Activated CD4-positive, alpha-beta memory T cell treated with anti-CD3 and anti-CD28 coated beads for 36 hours (primary cell): ENCODE measurements at regions not wholly inside any gene's neighbourhood (a gene's known extent, or its start where the extent isn't known, plus 50 kb on each side); places are given as distances from the start of the nearest gene placed in this dataset.
"Not testable (repeated sequence)": the region's sequence is repeated elsewhere in the genome, so short reads cannot be mapped to it uniquely, and the experiment has no call there.

Experiments used
- CTCF ChIA-PET: fragments of 350-600 bp; sonication (Branson Sonifier 250); formaldehyde crosslinking; loops from one replicate; lab custom pipeline; 2021; ENCODE audit warnings: antibody characterized with exemption, inconsistent platforms; lab: Charles Lee
- POLR2A ChIA-PET: fragments of 350-600 bp; sonication (Branson Sonifier 250); formaldehyde crosslinking; loops from one replicate; lab custom pipeline; 2021; ENCODE audit warnings: antibody characterized with exemption; lab: Charles Lee
- DNase-seq: peaks from one replicate; pipeline ENCODE4 v3.0.0-alpha.2; 2020
- H3K27ac Mint-ChIP-seq: one replicate; pipeline ENCODE4 v1.8.0; 2021; ENCODE audit warnings: mixed read lengths
- H3K27me3 Mint-ChIP-seq: one replicate; pipeline ENCODE4 v1.8.0; 2021; ENCODE audit warnings: mixed read lengths
- H3K36me3 Mint-ChIP-seq: one replicate; pipeline ENCODE4 v1.8.0; 2021; ENCODE audit warnings: mixed read lengths
- H3K4me1 Mint-ChIP-seq: one replicate; pipeline ENCODE4 v1.8.0; 2021; ENCODE audit warnings: low read depth, mixed read lengths
- H3K4me3 Mint-ChIP-seq: one replicate; pipeline ENCODE4 v1.8.0; 2021; ENCODE audit warnings: mild to moderate bottlenecking, mixed read lengths
- H3K9me3 Mint-ChIP-seq: one replicate; pipeline ENCODE4 v1.8.0; 2021; ENCODE audit warnings: mixed read lengths
- intact Hi-C: fragments of 100-400 bp; cut with micrococcal nuclease; formaldehyde crosslinking; loops from one replicate; pipeline ENCODE4 v1.15.1; 2023

GRCh38 chr20:19835533-19836222 is 77.6 kb downstream of the RIN2 start:
- no peak for DNase-seq
- Mint-ChIP-seq H3K9me3 (no peaks in the 10 kb centered on the region), H3K27me3 (peaks cover 8% of the 10 kb centered on the region), H3K27ac (no peak overlapping the region), H3K36me3 (no peaks in the 10 kb centered on the region), H3K4me1 (peaks cover 11% of the 10 kb centered on the region), H3K4me3 (no peak overlapping the region)
- POLR2A ChIA-PET = no interaction called here
- CTCF ChIA-PET = no interaction called here
- intact Hi-C loops = no loop called here

- no peaks in the 10 kb centered on the region for H3K9me3 Mint-ChIP-seq
- CTCF ChIA-PET = no interaction called here
- intact Hi-C loops = no loop called here
Measured at GRCh38 chr20:19838468-19838867, 80.4 kb downstream of the RIN2 start.

GRCh38 chr20:19839053-19839452 is 81.0 kb downstream of the RIN2 start:
- H3K36me3 Mint-ChIP-seq = no peaks in the 10 kb centered on the region
- DNase-seq = no peak
- ChIA-PET POLR2A (no interaction called here), CTCF (no interaction called here)
- no peaks in the 10 kb centered on the region for H3K9me3 Mint-ChIP-seq
- no peaks in the 10 kb centered on the region for H3K4me1 Mint-ChIP-seq
- peaks cover 3% of the 10 kb centered on the region for H3K27me3 Mint-ChIP-seq
- H3K4me3 Mint-ChIP-seq = no peak overlapping the region
- H3K27ac Mint-ChIP-seq = no peak overlapping the region
- intact Hi-C loops = no loop called here

More at GRCh38 chr20:19838468-19838867, 80.4 kb downstream of the RIN2 start:
- Mint-ChIP-seq H3K4me3 (no peak overlapping the region), H3K36me3 (no peaks in the 10 kb centered on the region), H3K27ac (no peak overlapping the region), H3K27me3 (peaks cover 6% of the 10 kb centered on the region), H3K4me1 (no peaks in the 10 kb centered on the region)
- POLR2A ChIA-PET = no interaction called here
- no peak for DNase-seq

- Mint-ChIP-seq H3K27ac (no peak overlapping the region), H3K4me3 (no peak overlapping the region), H3K4me1 (no peaks in the 10 kb centered on the region), H3K36me3 (no peaks in the 10 kb centered on the region), H3K27me3 (peaks cover 3% of the 10 kb centered on the region), H3K9me3 (peaks cover 7% of the 10 kb centered on the region)
- CTCF ChIA-PET = no interaction called here
- POLR2A ChIA-PET = no interaction called here
- DNase-seq = no peak
- intact Hi-C loops = no loop called here
Measured at GRCh38 chr20:19840111-19840710, 82.2 kb downstream of the RIN2 start.

- peaks cover 8% of the 10 kb centered on the region for H3K27me3 Mint-ChIP-seq
- intact Hi-C loops = no loop called here
- no peaks in the 10 kb centered on the region for H3K36me3 Mint-ChIP-seq
- no peaks in the 10 kb centered on the region for H3K4me1 Mint-ChIP-seq
- H3K27ac Mint-ChIP-seq = no peak overlapping the region
- ChIA-PET CTCF (no interaction called here), POLR2A (no interaction called here)
- H3K9me3 Mint-ChIP-seq = peaks cover 8% of the 10 kb centered on the region
- no peak overlapping the region for H3K4me3 Mint-ChIP-seq
- no peak for DNase-seq
Measured at GRCh38 chr20:19841740-19842139, 83.7 kb downstream of the RIN2 start.

GRCh38 chr20:19844850-19845249 is 86.8 kb downstream of the RIN2 start:
- POLR2A ChIA-PET, H3K9me3 Mint-ChIP-seq, H3K4me3 Mint-ChIP-seq, H3K36me3 Mint-ChIP-seq, CTCF ChIA-PET, H3K4me1 Mint-ChIP-seq, DNase-seq, H3K27ac Mint-ChIP-seq, intact Hi-C loops: not testable (repeated sequence)
- H3K27me3 Mint-ChIP-seq = peaks cover 11% of the 10 kb centered on the region

GRCh38 chr20:19847383-19847782 is 89.3 kb downstream of the RIN2 start:
- H3K4me3 Mint-ChIP-seq = no peak overlapping the region
- H3K9me3 Mint-ChIP-seq = peaks cover 8% of the 10 kb centered on the region
- ChIA-PET CTCF (no interaction called here), POLR2A (no interaction called here)
- no peak for DNase-seq
- no peaks in the 10 kb centered on the region for H3K4me1 Mint-ChIP-seq
- H3K36me3 Mint-ChIP-seq = no peaks in the 10 kb centered on the region
- peaks cover 12% of the 10 kb centered on the region for H3K27me3 Mint-ChIP-seq
- H3K27ac Mint-ChIP-seq = no peak overlapping the region
- intact Hi-C loops = no loop called here

- no peak overlapping the region for H3K27ac Mint-ChIP-seq
- intact Hi-C loops = no loop called here
- H3K4me3 Mint-ChIP-seq = no peak overlapping the region
- no peak for DNase-seq
- H3K27me3 Mint-ChIP-seq = peaks cover 11% of the 10 kb centered on the region
- H3K4me1 Mint-ChIP-seq = no peaks in the 10 kb centered on the region
- H3K9me3 Mint-ChIP-seq = peaks cover 11% of the 10 kb centered on the region
- ChIA-PET CTCF (no interaction called here), POLR2A (no interaction called here)
- H3K36me3 Mint-ChIP-seq = no peaks in the 10 kb centered on the region
Measured at GRCh38 chr20:19849341-19850197, 91.5 kb downstream of the RIN2 start.

GRCh38 chr20:19850198-19850533 is 92.1 kb downstream of the RIN2 start:
- Mint-ChIP-seq H3K27ac (no peak overlapping the region), H3K9me3 (peaks cover 5% of the 10 kb centered on the region), H3K4me1 (no peaks in the 10 kb centered on the region), H3K27me3 (peaks cover 11% of the 10 kb centered on the region), H3K36me3 (no peaks in the 10 kb centered on the region), H3K4me3 (no peak overlapping the region)
- ChIA-PET POLR2A (no interaction called here), CTCF (no interaction called here)
- no peak for DNase-seq
- intact Hi-C loops = no loop called here

GRCh38 chr20:19851861-19852260 is 93.8 kb downstream of the RIN2 start:
- H3K27ac Mint-ChIP-seq = no peak overlapping the region
- POLR2A ChIA-PET = no interaction called here
- H3K4me1 Mint-ChIP-seq = no peaks in the 10 kb centered on the region

GRCh38 chr20:19855416-19855815 is 97.4 kb downstream of the RIN2 start:
- Mint-ChIP-seq H3K36me3 (no peaks in the 10 kb centered on the region), H3K9me3 (peaks cover 4% of the 10 kb centered on the region), H3K27me3 (peaks cover 13% of the 10 kb centered on the region), H3K4me3 (no peak overlapping the region), H3K4me1 (no peaks in the 10 kb centered on the region), H3K27ac (no peak overlapping the region)
- intact Hi-C loops = no loop called here
- no peak for DNase-seq
- ChIA-PET POLR2A (no interaction called here), CTCF (no interaction called here)

More at GRCh38 chr20:19851861-19852260, 93.8 kb downstream of the RIN2 start:
- H3K4me3 Mint-ChIP-seq = no peak overlapping the region
- H3K9me3 Mint-ChIP-seq = peaks cover 4% of the 10 kb centered on the region
- CTCF ChIA-PET = no interaction called here
- DNase-seq = no peak
- intact Hi-C loops = no loop called here
- H3K27me3 Mint-ChIP-seq = peaks cover 9% of the 10 kb centered on the region
- no peaks in the 10 kb centered on the region for H3K36me3 Mint-ChIP-seq

- CTCF ChIA-PET = no interaction called here
- Mint-ChIP-seq H3K4me3 (no peak overlapping the region), H3K27ac (no peak overlapping the region), H3K4me1 (peaks cover 3% of the 10 kb centered on the region), H3K36me3 (no peaks in the 10 kb centered on the region), H3K9me3 (peaks cover 4% of the 10 kb centered on the region), H3K27me3 (peaks cover 27% of the 10 kb centered on the region)
- no peak for DNase-seq
- POLR2A ChIA-PET = no interaction called here
- intact Hi-C loops = no loop called here
Measured at GRCh38 chr20:19858466-19859371, 100.7 kb downstream of the RIN2 start.
